ENCODE measurements at regions not wholly inside any gene's neighbourhood (a gene's known extent, or its start where the extent isn't known, plus 50 kb on each side); places are given as distances from the start of the nearest gene placed in this dataset.

DNA sequence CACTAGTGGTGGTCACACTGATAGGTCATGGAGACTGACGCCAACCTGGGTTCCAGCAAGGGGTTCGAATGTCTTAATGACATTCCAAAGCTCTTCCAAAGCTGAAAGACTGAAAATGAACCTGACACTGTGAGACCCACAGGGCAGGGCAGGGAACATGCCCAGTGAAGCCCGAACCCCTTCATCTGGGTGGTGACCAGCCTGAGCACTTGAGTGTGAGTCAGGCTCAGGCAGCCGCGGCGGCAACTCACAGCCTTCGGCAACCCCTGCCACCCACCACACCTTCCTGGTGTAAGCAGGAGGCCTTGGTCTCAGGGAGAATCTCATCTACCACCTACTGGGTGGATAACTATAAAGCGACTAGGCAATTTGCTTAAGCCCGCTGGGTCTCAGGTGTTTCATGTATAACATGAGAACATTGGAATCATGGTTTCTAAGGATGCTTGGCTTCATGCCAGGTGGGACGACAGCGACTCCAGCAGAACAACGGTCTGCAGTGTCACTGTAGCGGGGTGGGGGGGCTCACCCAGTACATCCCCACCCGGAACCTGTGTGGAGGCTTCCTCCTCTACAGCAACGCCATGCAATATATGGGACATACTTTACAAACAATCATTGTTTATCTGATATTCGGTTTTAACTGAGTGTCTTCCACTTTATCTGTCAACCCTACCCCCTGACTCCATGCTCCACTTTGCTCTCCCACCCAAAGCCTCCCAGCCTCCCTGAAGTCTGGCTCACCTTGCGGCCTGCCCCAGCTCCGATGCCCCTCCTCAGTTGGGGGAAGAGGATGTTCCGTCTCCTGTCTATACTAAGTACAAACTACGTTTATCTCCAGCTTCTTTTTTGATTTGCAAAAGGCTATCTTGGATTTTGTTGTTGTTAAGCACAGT lies 125.0 kb upstream of the MEF2A start:
- DNase-seq, result no peak

DNA sequence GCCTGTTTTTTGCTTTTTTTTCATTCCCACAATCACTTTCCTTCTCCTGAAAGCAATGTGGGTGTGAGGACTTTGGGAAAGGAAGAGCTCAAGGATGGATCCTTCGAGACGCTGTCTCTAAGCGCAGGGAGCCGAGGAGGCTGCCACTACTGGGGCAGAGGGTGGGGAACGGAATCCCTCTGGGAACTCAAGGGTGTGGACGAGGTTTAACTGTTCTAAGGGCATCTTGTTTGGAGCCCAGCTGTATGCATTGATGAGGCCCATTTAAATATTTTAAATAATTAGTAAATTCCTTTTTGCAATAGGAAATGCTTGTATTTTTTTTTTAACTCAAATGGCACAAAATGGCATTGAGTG lies 124.4 kb upstream of the MEF2A start:
- DNase-seq, result no peak

DNA sequence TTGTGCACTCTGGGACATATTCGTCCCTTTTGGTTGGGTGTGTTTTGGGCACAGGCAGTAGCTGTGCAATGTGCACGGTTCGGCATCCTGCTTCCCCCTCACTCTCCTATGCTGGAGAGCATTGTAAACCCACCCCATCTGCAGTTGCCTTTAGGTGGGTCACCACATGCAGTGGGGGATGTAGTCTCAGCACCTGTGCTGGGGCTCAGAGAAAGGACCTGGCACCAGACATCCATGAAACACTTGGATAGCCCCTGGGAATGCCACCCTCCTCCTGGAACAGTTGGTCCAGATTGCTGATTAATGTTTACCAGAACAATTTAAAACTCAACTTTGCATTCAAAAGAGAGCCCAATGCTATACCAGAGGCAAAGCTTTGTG lies 123.9 kb upstream of the MEF2A start:
- DNase-seq, result no peak

DNA sequence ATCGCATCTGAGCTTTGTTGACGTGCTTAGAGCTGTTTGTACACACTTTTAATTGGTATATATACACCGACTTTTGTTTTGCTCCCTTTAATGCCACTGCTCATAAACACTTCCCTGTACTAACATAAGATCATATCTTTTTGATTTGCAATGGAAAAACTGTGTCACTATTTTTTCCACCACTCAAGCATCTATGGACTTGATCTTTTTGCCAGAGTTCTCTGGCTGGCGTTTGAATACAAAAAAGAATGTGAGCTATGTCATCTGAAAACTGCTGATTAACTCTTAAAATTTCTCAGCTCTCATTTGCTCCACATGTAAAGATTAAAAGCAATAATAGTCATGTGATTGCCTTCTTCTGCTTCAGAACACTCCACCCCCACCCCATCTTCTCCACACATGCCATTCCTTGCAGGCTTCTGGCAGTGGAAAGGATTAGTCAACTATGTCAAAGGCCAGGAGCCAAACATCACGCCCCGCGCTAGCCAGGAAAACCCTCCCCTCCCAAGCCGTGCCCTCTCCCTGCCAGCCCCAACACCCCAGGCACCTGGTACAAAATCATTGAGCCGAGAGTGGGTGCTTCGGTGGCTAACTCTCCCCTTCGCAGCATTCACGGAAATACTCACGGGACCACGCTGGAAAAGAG lies 123.4 kb upstream of the MEF2A start:
- peak; percentile 37 to 72 (median 62) for DNase-seq

DNA sequence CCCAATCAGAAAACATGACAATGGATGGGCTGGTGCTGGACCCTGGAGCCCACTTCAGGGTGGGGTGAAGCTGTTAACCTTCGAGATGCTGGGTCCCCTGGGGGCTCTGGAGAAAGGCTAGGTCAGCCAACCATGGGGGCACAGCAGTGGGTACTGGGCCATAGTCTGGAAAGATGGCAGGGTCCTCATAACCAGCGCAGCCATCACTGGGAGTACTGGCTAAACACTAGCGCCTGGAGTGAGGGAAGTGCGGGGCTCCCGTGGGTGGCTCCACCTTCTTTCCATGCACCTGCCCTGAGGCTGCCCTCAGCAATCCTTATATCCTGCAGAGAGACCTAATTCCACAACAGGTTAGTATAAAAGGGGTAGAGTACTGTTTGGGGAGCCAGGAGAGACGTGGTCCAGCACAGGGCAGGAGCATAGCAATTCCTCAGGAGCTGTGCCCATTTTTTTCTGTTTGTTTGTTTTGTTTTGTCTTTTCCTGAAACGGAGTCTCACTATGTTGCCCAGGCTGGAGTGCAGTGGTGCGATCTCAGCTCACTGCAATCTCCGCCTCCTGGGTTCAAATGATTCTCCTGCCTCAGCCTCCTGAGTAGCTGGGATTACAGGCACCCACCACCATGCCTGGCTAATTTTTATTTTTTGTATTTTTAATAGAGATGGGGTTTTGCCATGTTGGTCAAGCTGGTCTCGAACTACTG lies 122.6 kb upstream of the MEF2A start:
- no peak for DNase-seq

DNA sequence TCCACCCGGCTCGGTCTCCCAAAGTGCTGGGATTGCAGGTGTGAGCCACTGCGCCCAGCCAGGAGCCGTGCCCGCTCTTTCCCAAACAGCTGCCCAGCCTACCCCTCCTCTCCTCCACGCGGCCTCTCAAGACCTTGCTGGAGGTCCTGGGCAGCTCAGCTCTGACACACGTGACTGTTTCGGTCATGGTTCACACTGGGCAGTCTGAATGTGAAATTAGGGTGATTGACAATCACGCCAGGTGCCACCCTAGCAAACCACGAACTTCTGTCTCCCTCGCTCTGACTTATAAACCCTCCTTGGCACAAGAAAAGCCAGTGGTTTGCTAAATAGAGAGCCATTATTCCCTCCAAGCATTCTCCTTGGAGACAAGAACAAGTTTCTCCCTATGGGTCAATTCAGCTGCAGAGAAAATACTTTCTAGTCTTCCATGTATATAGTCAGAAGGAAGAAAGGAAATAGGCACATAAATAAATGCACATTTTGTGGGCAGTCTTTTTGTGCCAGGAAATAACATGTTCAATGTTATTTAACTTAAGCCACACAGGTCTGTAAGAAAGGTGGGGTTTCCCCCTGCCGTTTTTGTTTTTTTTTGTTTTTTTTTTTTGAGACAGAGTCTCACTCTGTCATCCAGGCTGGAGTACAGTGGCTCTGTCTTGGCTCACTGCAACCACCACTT lies 121.9 kb upstream of the MEF2A start:
- DNase-seq, result no peak

DNA sequence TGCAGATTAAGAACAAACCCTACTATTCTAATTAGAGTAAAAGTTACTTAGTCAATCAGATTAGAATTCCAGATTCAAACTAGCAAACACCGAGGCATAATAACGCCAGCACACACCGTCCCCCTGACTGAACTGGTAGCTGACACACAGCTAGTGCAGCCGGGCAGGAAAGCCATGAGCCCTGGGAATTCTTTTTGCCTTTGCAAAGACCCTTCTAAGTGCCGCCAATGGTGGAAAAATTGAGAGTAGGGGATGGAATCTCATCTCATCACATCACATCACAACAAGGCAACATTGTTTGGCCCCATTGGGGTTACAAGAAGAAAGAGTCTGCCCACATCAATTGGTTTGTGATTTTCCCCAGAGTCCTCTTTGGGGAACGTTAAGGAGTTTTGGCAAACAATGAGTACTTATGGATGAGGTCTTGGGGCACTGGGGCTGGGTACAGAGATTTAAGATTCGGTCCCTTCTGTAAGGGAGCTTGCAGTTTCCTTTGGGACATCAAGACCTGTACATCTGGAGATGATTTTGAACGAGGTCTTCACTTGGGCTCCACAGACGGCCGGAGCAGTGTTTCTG lies 120.4 kb upstream of the MEF2A start:
- no peak for DNase-seq

DNA sequence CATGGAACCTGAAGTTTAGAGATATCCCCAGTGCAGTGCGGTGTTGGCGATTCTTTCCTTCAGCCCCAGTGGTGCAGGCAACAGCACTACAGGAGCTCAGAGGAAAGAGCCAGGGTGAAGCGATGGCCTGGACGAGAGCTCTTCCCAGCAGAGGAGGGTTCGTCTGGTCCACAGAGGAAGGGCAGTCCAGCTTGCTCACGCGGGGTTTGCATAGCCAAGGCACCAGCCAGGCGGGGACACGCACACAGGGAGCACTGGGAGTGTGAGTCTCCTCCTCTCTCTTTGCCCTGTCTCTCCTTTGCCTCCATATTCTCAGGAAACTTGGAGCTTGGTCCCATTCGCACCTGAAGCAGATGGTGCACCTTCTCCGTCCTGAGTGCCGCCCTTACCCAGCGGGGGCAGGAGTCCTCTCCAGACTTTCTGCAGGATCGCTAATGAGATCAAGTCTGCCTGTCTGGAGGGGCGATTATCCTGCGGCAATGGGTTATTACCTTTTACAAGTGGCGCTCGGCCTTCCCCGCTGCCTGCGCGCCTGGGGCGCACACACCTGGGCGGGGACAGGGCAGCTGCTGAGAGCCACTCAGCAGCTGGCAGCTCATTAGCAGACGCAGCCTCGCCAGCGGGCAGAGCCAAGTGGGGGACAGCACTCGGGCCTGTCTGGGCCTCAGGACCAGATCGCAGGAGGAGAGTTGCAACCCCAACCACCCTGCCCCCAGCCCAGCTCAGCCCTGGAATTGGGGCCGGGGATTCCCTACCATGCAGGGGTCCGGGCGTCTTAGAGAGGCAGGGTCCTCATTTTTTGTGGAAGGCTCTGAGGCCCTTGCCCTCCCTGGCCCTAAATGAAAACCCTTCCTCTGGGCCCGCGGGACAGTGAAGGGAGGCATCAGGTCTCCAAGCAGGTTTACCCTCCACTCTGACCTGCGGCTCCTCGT lies 119.0 kb upstream of the MEF2A start:
- no peak for DNase-seq

DNA sequence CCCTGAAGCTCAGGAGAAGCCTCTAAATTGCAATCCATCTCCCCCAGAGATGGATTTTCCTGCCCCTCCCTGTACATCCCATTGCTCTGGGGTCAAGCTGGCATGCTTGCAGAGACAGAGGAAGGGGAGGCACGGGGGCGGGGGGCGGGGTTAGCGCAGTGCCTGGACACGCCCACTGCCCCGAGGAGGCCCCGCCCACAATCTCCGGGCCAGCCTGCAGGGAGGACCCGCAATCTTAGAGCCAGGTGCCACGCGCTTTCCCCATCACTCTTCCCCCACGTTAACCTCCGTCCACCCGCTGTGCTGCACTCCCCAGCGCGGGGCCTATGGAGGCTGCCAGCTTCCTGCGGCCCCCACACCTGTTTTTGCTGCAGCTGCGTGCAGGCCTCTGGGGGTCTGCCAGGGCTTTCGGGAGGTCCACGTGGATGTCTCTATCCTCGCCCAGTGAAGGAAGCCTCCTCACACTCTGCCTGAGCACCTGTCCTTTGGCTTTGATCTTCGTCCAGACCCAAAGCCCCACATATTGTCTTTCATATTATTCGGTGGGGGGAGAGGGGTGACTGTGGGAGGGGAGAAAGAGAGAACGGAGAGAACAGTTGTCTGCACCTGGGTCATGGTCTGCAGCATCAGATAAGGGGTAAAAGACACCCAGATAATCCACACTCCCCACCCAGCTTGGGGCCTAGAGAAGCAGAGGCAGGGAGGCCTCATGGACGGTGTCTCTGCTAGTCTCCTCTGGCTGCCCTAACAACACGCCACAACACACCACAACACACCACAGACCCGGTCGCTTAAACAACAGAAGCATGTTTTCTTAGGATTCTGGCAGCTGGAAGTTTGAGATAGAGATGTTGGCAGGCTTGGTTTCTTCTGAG lies 118.0 kb upstream of the MEF2A start:
- no peak for DNase-seq

DNA sequence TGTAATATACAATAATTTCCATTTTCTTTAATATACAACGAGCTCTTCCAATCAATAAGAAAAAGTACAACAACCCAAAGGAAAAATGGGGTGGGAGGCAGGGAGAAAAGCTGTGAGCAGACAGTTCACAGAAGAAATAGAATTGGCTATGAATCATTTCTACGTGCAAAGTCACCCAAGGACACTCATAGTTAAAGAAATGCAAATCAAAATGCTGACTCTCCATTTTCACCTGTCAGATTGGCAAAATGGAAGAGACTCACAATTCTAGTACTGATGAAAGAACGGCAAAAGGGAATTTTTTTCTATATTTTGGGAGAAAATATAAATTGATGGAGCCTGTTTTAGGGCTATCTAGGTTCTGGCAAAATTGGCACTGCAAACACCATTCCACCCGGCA lies 116.3 kb upstream of the MEF2A start:
- no peak for DNase-seq

DNA sequence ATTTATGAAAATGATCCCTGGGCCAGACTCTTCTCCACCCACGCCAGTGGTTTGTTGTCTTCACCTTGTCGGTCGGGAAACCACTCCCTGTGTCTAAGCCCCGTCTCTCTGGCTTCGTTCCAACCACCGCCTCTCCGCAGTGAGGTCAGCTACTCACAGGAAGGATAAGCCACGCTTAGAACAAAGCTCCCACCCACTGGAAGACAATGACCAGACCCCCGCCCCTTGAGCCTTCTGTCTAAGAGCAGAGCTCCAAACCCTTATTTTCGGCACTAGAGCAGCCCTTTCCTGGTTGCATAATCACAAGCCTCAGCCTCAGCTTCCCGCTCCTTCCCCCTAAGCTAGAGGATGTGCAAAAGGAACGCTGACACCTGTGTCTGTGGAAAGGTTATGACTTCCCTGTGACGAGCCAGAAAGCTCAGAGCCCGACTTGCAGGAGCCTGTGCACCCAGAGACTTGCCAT lies 114.9 kb upstream of the MEF2A start:
- DNase-seq, result peak; percentile 67 to 78 (median 76)

DNA sequence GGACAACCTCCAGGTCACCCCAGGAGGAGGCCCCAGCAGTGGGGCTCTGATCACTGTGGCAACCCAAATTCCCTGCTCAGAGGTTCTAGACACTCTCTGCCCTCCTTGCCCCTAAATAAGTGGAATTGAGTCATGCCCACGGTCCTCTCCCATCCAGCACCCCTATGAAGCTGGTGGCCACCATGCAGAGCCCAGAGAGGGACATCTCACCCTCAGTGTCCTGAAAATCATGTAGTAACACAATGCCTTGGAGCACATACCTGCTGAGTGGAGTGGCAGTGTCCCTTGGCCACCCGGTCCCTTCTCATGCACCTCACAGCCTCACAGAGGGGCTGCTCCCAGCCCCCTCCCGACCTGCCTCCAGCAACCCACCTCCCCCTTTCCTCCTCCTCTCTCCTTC lies 114.3 kb upstream of the MEF2A start:
- DNase-seq, result no peak

DNA sequence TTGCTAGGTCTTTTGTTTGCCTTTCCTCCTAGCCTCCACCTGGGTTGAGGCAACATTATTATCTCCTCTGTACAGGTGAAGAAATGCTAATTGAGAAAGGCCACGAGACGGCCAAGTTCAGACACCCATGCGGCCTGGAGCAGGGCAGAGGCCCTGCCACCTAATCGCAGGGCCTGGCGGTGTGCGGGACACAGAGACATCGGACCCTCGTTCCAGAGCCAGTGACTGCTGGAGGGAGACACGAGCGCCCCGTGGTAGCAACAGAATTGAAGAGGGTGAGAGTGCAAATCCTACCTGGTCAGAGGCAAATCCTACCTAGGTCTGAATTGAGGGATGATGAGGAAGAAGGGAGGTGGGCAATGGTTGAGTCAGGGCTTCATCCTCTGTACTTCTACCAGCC lies 113.8 kb upstream of the MEF2A start:
- DNase-seq, result no peak

DNA sequence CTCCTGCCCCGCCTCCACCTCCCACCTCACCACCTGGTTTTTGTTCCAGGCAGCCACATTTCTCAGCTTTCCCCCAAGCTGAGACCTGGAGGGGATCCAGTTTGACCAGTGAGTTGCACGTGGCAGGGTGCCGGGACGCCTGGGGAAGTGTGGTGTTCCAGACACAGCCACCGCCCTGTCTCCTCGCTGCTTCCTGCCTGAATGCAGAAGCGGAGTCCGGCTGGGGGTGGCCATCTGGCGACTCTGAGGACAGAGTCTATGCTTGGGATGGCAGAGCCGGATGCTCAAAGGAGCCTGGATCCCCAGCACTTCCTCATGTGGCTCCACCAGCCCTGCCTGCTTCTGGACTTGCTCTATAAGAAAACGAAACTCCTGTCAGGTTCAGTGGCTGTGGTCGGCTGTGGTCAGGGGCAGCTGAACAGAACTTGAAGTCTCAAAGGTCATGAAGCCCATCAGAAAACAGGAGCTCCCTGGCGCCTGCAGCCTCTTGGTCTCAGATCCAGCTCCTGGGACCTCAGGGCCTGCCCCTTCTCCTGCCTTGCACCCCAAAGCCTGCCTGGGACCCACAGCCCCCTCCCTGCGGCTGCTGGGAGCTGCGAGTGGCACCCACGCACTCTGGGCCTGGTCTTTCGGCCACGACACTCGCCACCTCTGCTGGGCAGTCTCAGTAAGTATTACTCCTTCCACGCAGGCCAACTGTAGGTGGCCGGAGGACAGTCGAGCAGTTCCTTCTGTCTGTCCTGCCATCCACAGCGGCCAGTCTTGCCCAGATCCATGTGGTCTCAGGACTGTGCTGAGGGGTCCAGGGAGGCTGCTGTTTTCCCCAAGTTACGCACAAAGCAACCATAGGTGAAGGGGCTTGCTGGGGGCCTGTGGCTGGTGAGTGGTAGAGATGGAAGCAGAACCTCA lies 112.8 kb upstream of the MEF2A start:
- peak; percentile 94 to 97 (median 96) for DNase-seq

DNA sequence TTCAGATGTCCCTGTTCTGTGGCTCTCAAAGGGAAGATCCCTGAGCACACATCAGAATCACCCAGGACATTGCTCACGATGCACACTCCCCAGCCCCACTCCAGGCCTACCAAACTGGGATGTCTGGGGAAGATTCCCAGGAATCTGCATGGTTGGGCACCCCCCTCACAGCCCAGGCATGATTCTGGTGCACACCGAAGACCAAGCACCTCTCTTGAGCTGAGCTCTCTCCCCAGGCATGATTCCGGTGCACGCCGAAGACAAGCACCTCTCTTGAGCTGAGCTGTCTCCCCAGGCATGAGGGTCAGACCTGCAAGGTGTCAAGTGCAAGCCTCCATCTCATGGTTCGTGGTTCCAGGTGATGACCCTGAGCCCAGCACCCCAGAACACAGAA lies 112.2 kb upstream of the MEF2A start:
- no peak for DNase-seq

DNA sequence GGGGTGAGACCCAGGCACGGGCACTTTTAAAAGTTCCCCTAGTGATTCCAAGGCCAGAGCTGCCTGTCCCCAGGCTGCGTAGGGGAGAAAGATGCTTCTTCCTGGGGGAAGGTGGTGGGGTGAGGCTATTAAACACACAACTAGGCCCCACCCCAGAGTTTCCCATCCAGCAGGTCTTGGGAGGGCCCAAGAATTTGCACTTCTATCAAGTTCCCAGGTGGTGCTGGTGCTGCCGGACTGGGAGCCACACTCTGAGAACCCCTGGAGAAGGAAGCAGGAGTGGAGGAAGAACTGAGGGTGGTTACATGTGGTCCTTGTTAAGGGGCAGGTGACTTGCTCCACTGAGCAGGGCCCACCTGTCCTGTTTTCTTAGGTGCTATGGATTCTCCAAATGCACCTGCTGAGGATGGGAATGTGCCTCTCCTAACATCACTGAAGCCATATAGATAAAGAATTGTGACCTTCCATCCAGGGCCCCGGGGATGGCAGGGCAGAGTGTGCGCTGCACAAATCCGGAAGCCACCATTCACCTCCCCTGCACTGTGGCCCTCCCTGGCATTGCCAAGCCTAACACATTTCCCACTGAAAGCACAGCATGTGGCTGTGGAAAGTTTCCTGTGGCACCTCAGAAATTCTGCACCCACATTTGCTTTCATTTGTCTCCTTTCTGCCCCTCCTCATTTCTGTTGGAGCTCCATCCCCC lies 111.5 kb upstream of the MEF2A start:
- DNase-seq, result no peak

DNA sequence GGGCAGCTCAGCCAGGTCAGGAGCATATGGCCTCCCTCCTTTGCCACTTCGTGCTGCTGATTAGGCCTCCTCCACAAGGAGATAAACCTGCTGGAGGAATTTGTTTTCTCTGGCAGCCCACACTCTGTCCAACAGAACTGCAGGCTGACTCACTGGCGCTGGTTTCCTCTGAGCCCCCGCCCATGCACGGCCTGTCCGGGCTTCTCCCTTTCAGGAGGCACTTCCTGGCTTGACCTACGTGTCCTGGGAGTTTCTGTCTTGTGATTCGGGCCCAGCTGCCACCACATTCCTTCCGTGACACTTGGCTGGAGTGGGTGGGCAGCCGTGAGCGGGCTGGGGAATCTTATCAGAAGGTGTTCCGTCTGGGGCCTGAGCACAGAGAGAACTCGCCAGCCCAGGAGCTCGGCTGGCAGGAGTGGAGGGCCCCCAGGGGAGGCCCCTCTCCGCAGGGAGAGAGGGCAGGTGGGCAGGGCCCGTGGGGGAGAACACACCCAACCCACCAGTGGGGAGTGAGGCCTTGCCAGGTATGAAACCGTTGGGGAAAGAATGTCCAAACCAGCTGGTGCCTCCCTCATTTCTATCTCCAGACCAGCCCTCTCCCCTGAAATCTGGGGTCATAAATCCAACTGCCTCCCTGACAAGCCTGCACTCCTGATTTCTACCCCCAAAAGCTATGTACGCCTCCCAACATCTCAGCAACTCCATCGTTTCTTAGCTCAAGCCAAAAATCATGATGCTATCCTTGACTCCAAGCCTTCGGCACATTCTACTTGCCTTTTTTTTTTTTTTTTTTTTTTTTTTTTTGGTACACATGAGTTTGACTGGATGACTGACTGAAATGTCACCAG lies 110.6 kb upstream of the MEF2A start:
- DNase-seq, result peak; percentile 95 to 98 (median 97)

DNA sequence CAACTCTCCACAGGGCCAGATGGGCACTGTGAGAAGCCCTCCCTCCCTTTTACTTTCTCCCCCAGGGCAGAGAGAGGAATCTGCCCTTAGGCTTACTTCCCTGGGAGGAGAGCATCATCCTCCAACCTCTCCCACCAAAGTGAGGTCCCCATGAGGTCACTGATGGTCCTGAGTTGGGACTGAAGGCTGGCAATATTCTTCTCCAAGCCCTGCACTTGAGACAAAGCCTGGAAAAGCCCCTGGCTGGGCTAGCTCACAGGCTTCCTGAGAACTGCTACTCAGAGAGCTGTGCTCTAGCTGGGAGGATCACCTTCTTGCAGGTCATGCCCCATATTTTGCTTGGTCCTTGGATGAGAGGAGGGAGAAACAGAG lies 110.0 kb upstream of the MEF2A start:
- DNase-seq, result peak in 2 of 4 experiments; percentile 27 to 35

Data from suppressor macrophage (primary cell).